ENCODE measurements at regions not wholly inside any gene's neighbourhood (a gene's known extent, or its start where the extent isn't known, plus 50 kb on each side); places are given as distances from the start of the nearest gene placed in this dataset.

GRCh38 chr17:72558971-72559476 lies 438.2 kb downstream of the SOX9 start:
- TF ChIP-seq POLR2A (IDR thresholded peaks at IDR 0.05; ENCODE audit: low read length) = no peak
- no peak for TF ChIP-seq GATA1 (IDR thresholded peaks at IDR 0.05; ENCODE audit: low read depth, low read length)
